Activated naive CD8-positive, alpha-beta T cell treated with anti-CD3 and anti-CD28 coated beads, Interleukin-2, amount 50 U/mL, for 16 hours (primary cell): ENCODE measurements at regions not wholly inside any gene's neighbourhood (a gene's known extent, or its start where the extent isn't known, plus 50 kb on each side); places are given as distances from the start of the nearest gene placed in this dataset.

Source experiments
- DNase-seq: peaks from one replicate; pipeline ENCODE4 v3.0.0-alpha.2; 2020; ENCODE audit warnings: low read depth, low spot score

GRCh38 chr4:128358231-128358912 lies 70.8 kb upstream of the PGRMC2 start:
- DNase-seq: no peak

GRCh38 chr4:128357286-128357685 lies 69.7 kb upstream of the PGRMC2 start:
- no peak for DNase-seq

GRCh38 chr4:128355305-128355704 lies 67.7 kb upstream of the PGRMC2 start:
- DNase-seq: no peak

GRCh38 chr4:128354205-128354821 lies 66.7 kb upstream of the PGRMC2 start:
- DNase-seq: no peak

- DNase-seq: no peak
Measured at GRCh38 chr4:128353791-128354190, 66.2 kb upstream of the PGRMC2 start.

- DNase-seq: no peak
Measured at GRCh38 chr4:128351502-128351901, 63.9 kb upstream of the PGRMC2 start.

GRCh38 chr4:128350449-128351045 lies 62.9 kb upstream of the PGRMC2 start:
- no peak for DNase-seq

- DNase-seq: no peak
Measured at GRCh38 chr4:128349921-128350320, 62.3 kb upstream of the PGRMC2 start.

- no peak for DNase-seq
Measured at GRCh38 chr4:128347930-128348660, 60.5 kb upstream of the PGRMC2 start.

GRCh38 chr4:128347175-128347868 lies 59.7 kb upstream of the PGRMC2 start:
- DNase-seq: no peak

GRCh38 chr4:128346054-128346716 lies 58.6 kb upstream of the PGRMC2 start:
- no peak for DNase-seq

- no peak for DNase-seq
Measured at GRCh38 chr4:128345650-128346049, 58.0 kb upstream of the PGRMC2 start.

- DNase-seq: no peak
Measured at GRCh38 chr4:128342762-128343161, 55.1 kb upstream of the PGRMC2 start.

GRCh38 chr4:128341634-128342033 lies 54.0 kb upstream of the PGRMC2 start:
- no peak for DNase-seq

GRCh38 chr4:128338634-128339355 lies 51.2 kb upstream of the PGRMC2 start:
- no peak for DNase-seq

- DNase-seq: no peak
Measured at GRCh38 chr4:128337863-128338262, 50.2 kb upstream of the PGRMC2 start.
